ENCODE measurements at regions not wholly inside any gene's neighbourhood (a gene's known extent, or its start where the extent isn't known, plus 50 kb on each side); places are given as distances from the start of the nearest gene placed in this dataset.
A peak's percentile ranks its signal among the peaks of the same experiment; 100 is the strongest.

DNA sequence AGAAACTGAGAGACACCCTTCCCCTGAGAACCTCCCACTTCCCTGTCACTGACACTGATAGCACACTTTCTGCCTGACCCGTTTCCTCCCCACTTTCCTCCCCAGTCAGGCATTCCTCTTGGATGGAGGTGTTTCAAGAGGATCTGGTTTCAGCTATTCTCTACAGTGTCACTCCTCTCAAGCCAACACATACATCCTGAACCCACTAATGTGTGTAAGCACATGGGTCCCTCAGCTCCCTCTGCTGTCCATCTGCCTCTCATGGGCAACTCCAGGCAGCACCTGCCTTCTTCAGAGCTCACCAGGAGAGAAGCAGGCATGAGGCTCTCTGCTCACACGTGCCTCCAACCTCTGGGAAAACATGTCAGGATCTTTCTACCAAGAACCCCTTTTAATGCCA lies 207.6 kb downstream of the NAF1 start:
- no peaks in the 10 kb centered on the region for H3K23me2 ChIP-seq (ENCODE audit: low read depth, low read length)
- FAIRE-seq = peak; percentile 39
- H3K9me3 ChIP-seq (ENCODE audit: insufficient read depth in 2 of 2, low read depth in 1 of 2, low read length in 1 of 2) = no peaks in the 10 kb centered on the region
- 0 out of 2 replicates have a peak overlapping the region, but pooled peaks have one; percentile 11 for H2AFZ ChIP-seq (ENCODE audit: low read length)
- no peaks in the 10 kb centered on the region for H4K20me1 ChIP-seq (replicated peaks in 1 of 2; ENCODE audit: control insufficient read depth in 1 of 2, insufficient read depth in 2 of 2, low read length in 2 of 2)
- no peak overlapping the region for H3K4ac ChIP-seq (replicated peaks; ENCODE audit: insufficient read length, low read depth, low read length)
- H3K14ac ChIP-seq (ENCODE audit: insufficient read length) = no peak overlapping the region
- H2AK5ac ChIP-seq (ENCODE audit: low read depth, low read length) = no peak overlapping the region
- peak in 1 of 2 experiments; percentile 46 for DNase-seq (ENCODE audit: low read depth in 1 of 2, low spot score in 2 of 2)
- ChIA-PET CTCF (ENCODE audit: partially characterized antibody) (interaction anchor here (0.6 to 1.2 kb wide), 7 partner anchors 11 to 459 kb away, joined by 3 to 4 read pairs (median 3); no protein-coding TSS in a partner anchor), POLR2A (ENCODE audit: partially characterized antibody) (no interaction called here)
- no peak overlapping the region for H3K4me3 ChIP-seq (ENCODE audit: extremely low read depth in 1 of 4, insufficient read depth in 2 of 4, low read depth in 3 of 4, low read length in 4 of 4)
- no peak overlapping the region for H3K18ac ChIP-seq (ENCODE audit: extremely low read depth, low read length)
- 0 out of 2 replicates have a peak overlapping the region, but pooled peaks have one; percentile 10 for H2BK12ac ChIP-seq (ENCODE audit: low read depth, low read length)
- 77% methylated on average over 2 of the region's 2 CpGs; no CpG with 5 or more reads in 1 of the 2 experiments for WGBS, 2 experiments (ENCODE audit: extremely low coverage in 1 of 2, insufficient coverage in 1 of 2, insufficient read length in 1 of 2, insufficient replicate concordance in 2 of 2, low coverage in 1 of 2, low lambda C conversion rate in 2 of 2, missing lambda C conversion rate in 1 of 2)
- H3K79me1 ChIP-seq (ENCODE audit: low read depth, low read length) = no peaks in the 10 kb centered on the region
- no peak overlapping the region for H3K56ac ChIP-seq (replicated peaks; ENCODE audit: insufficient read length, low read depth, low read length)
- no peaks in the 10 kb centered on the region for H3K79me2 ChIP-seq (ENCODE audit: control insufficient read depth in 1 of 2, insufficient read depth in 2 of 2, low read length in 2 of 2)
- no peak overlapping the region for H4K91ac ChIP-seq (replicated peaks; ENCODE audit: insufficient read length, low read length)
- H3K27me3 ChIP-seq (replicated peaks in 1 of 4; ENCODE audit: control insufficient read depth in 3 of 4, extremely low read depth in 1 of 4, insufficient read depth in 3 of 4, low read length in 3 of 4) = no peaks in the 10 kb centered on the region
- no peak overlapping the region for H2BK15ac ChIP-seq (ENCODE audit: low read length)
- H3K23ac ChIP-seq (ENCODE audit: insufficient read length) = no peak overlapping the region
- H3K36me3 ChIP-seq (ENCODE audit: control insufficient read depth in 2 of 4, insufficient read depth in 4 of 4, low read length in 3 of 4) = no peaks in the 10 kb centered on the region
- H3K4me1 ChIP-seq (replicated peaks in 1 of 4; ENCODE audit: control insufficient read depth in 3 of 4, insufficient read depth in 4 of 4, low read length in 3 of 4) = no peaks in the 10 kb centered on the region
- TF ChIP-seq SP1 (IDR thresholded peaks at IDR 0.05; ENCODE audit: low read depth, low read length) = no peak
- TF ChIP-seq HDAC6 (IDR thresholded peaks at IDR 0.05; ENCODE audit: low read depth, low read length) = no peak
- TF ChIP-seq, protein P1, sequence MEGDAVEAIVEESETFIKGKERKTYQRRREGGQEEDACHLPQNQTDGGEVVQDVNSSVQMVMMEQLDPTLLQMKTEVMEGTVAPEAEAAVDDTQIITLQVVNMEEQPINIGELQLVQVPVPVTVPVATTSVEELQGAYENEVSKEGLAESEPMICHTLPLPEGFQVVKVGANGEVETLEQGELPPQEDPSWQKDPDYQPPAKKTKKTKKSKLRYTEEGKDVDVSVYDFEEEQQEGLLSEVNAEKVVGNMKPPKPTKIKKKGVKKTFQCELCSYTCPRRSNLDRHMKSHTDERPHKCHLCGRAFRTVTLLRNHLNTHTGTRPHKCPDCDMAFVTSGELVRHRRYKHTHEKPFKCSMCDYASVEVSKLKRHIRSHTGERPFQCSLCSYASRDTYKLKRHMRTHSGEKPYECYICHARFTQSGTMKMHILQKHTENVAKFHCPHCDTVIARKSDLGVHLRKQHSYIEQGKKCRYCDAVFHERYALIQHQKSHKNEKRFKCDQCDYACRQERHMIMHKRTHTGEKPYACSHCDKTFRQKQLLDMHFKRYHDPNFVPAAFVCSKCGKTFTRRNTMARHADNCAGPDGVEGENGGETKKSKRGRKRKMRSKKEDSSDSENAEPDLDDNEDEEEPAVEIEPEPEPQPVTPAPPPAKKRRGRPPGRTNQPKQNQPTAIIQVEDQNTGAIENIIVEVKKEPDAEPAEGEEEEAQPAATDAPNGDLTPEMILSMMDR (IDR thresholded peaks at IDR 0.05; ENCODE audit: control extremely low read depth in 1 of 3, insufficient read depth in 1 of 3, low read depth in 1 of 3, low read length in 3 of 3) = peak; percentile 39 to 52 (median 39)
- TF ChIP-seq RAD21 (IDR thresholded peaks at IDR 0.05 in 1 of 2, conservative IDR thresholded peaks at IDR 0.05 in 1 of 2; ENCODE audit: low read depth in 2 of 2, low read length in 2 of 2) = peak; percentile 44 to 58; a peak in 3 of 4 replicates
- TF ChIP-seq ZNF274 (IDR thresholded peaks at IDR 0.05; ENCODE audit: borderline replicate concordance, extremely low read depth, low read length) = no peak
- TF ChIP-seq, protein P2, sequence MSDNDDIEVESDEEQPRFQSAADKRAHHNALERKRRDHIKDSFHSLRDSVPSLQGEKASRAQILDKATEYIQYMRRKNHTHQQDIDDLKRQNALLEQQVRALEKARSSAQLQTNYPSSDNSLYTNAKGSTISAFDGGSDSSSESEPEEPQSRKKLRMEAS (IDR thresholded peaks at IDR 0.05) = peak; percentile 34; the same call in 1 of the 2 replicates
- H2BK120ac ChIP-seq (replicated peaks; ENCODE audit: low read depth, low read length) = no peak overlapping the region
- no peak overlapping the region for H4K8ac ChIP-seq (ENCODE audit: extremely low read depth, insufficient read depth, low read length)
- no peak overlapping the region for H3K4me2 ChIP-seq (ENCODE audit: insufficient read depth in 1 of 2, low read depth in 2 of 2, low read length in 2 of 2)
- H2BK5ac ChIP-seq (ENCODE audit: low read depth, low read length) = no peak overlapping the region
- H4K5ac ChIP-seq (ENCODE audit: insufficient read length, low read depth, low read length) = no peak overlapping the region
- no peak overlapping the region for H2BK20ac ChIP-seq (ENCODE audit: low read length)
- no peak overlapping the region for H3K9ac ChIP-seq (replicated peaks in 1 of 4; ENCODE audit: extremely low read depth in 1 of 4, low read depth in 3 of 4, low read length in 3 of 4)
- no peak overlapping the region for H3K27ac ChIP-seq (ENCODE audit: low read depth, low read length)

All from H1 (cell line).